ENCODE measurements at regions not wholly inside any gene's neighbourhood (a gene's known extent, or its start where the extent isn't known, plus 50 kb on each side); places are given as distances from the start of the nearest gene placed in this dataset.

DNA sequence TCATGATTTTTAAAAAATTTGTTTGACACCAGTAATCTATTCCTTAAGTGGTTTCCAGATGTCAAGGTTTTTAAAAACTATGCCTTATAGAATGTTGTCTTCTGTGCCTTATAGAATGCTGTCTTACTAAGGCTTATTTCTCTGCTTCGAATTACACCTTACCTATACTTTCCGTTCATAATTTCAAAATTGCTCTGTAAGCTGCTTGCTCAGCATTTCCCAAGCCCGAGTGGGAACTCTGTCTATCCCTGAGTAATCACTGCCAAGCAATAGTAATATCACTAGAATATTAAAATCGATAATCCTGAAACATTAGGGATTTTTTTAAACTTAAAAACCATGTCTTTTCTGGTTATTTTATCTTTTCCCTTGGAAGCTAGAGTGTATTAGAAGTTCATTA lies 376.3 kb downstream of the PIK3R1 start:
- Histone ChIP-seq H3K4me3 (ENCODE audit: control insufficient read depth in 1 of 7, extremely low read depth in 1 of 7, insufficient read depth in 4 of 7, low read depth in 2 of 7, low read length in 6 of 7) (no peak overlapping the region), H3K9me3 (ENCODE audit: control extremely low read depth in 1 of 5, control insufficient read depth in 4 of 5, insufficient read depth in 2 of 5, low read depth in 1 of 5, low read length in 4 of 5) (peaks cover 0 to 3% (median 0%) of the 10 kb centered on the region in 5 experiments), H3K27me3 (replicated peaks in 2 of 5; ENCODE audit: control insufficient read depth in 4 of 5, insufficient read depth in 5 of 5, low read length in 4 of 5) (no peaks in the 10 kb centered on the region), H3K27ac (ENCODE audit: insufficient read depth in 1 of 2, low read depth in 1 of 2, low read length in 2 of 2, poor library complexity in 1 of 2, severe bottlenecking in 2 of 2) (no peak overlapping the region), H3K4me1 (ENCODE audit: control extremely low read depth in 1 of 4, control insufficient read depth in 4 of 4, insufficient read depth in 4 of 4, low read length in 3 of 4) (no peaks in the 10 kb centered on the region), H3K36me3 (ENCODE audit: control insufficient read depth in 4 of 4, insufficient read depth in 4 of 4, low read length in 3 of 4) (no peaks in the 10 kb centered on the region)
- ChIA-PET CTCF (no interaction called here), POLR2A (no interaction called here)
- 100% methylated on average over 3 of the region's 4 CpGs for WGBS (ENCODE audit: insufficient coverage)
- DNase-seq: no peak

DNA sequence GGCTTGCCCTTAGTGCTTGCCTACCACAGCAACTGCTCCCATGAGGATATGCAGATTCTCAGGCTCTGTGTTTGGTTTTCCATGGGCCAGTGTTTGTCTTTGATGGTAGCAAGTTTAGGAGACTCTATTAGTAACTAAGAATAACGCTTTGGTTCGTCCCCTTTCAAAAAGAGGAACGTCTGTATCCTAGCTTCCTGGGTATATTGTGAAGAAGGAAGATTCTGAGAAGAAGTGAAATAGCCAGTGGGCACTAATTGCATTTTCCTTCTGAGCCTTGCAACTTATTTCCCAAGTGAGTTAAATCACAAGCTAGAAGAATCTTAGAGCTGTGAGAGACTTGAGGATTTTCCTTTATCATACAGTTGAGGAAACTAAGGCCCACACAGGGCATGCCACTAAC lies 376.8 kb downstream of the PIK3R1 start:
- H3K27me3 ChIP-seq (replicated peaks in 2 of 5; ENCODE audit: control insufficient read depth in 4 of 5, insufficient read depth in 5 of 5, low read length in 4 of 5): no peaks in the 10 kb centered on the region
- H3K27ac ChIP-seq (ENCODE audit: insufficient read depth in 1 of 2, low read depth in 1 of 2, low read length in 2 of 2, poor library complexity in 1 of 2, severe bottlenecking in 2 of 2): no peak overlapping the region
- 40% methylated on average over 2 of the region's 3 CpGs for WGBS (ENCODE audit: insufficient coverage)
- no peak for DNase-seq
- peaks cover 0 to 3% (median 0%) of the 10 kb centered on the region in 5 experiments for H3K9me3 ChIP-seq (ENCODE audit: control extremely low read depth in 1 of 5, control insufficient read depth in 4 of 5, insufficient read depth in 2 of 5, low read depth in 1 of 5, low read length in 4 of 5)
- H3K36me3 ChIP-seq (ENCODE audit: control insufficient read depth in 4 of 4, insufficient read depth in 4 of 4, low read length in 3 of 4): no peaks in the 10 kb centered on the region
- H3K4me1 ChIP-seq (ENCODE audit: control extremely low read depth in 1 of 4, control insufficient read depth in 4 of 4, insufficient read depth in 4 of 4, low read length in 3 of 4): no peaks in the 10 kb centered on the region
- no peak overlapping the region for H3K4me3 ChIP-seq (ENCODE audit: control insufficient read depth in 1 of 7, extremely low read depth in 1 of 7, insufficient read depth in 4 of 7, low read depth in 2 of 7, low read length in 6 of 7)
- POLR2A ChIA-PET: no interaction called here
- CTCF ChIA-PET: no interaction called here

DNA sequence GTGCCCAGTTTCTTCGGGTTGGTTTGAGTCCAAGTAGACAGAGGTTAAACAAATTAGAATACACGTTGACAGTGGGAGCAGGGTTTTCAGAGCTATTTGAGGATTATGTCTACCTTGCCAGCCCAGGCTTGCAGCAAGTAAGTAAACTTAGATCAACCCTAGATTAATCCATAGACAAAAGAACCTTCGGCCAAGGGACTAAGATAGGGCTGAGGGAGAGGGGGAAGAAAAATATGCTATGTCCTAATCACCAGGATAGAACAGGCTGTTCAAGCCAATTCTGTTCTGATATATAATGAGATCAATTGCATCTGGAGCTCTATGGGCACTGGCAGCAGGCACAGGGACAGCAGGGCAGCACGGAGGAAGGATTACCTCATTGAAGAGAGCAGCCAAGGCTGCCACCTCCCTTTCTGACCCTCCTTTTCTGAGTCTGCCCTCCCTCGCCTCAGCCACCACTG lies 377.7 kb downstream of the PIK3R1 start:
- CTCF ChIA-PET: no interaction called here
- POLR2A ChIA-PET: no interaction called here
- Histone ChIP-seq H3K27ac (ENCODE audit: insufficient read depth in 1 of 2, low read depth in 1 of 2, low read length in 2 of 2, poor library complexity in 1 of 2, severe bottlenecking in 2 of 2) (no peak overlapping the region), H3K4me1 (ENCODE audit: control extremely low read depth in 1 of 4, control insufficient read depth in 4 of 4, insufficient read depth in 4 of 4, low read length in 3 of 4) (no peaks in the 10 kb centered on the region), H3K27me3 (replicated peaks in 2 of 5; ENCODE audit: control insufficient read depth in 4 of 5, insufficient read depth in 5 of 5, low read length in 4 of 5) (no peaks in the 10 kb centered on the region), H3K36me3 (ENCODE audit: control insufficient read depth in 4 of 4, insufficient read depth in 4 of 4, low read length in 3 of 4) (no peaks in the 10 kb centered on the region), H3K9me3 (ENCODE audit: control extremely low read depth in 1 of 5, control insufficient read depth in 4 of 5, insufficient read depth in 2 of 5, low read depth in 1 of 5, low read length in 4 of 5) (peaks cover 0 to 3% (median 0%) of the 10 kb centered on the region in 5 experiments), H3K4me3 (ENCODE audit: control insufficient read depth in 1 of 7, extremely low read depth in 1 of 7, insufficient read depth in 4 of 7, low read depth in 2 of 7, low read length in 6 of 7) (no peak overlapping the region)
- no peak for DNase-seq
- WGBS (ENCODE audit: insufficient coverage): 93% methylated on average over 3 of the region's 5 CpGs

DNA sequence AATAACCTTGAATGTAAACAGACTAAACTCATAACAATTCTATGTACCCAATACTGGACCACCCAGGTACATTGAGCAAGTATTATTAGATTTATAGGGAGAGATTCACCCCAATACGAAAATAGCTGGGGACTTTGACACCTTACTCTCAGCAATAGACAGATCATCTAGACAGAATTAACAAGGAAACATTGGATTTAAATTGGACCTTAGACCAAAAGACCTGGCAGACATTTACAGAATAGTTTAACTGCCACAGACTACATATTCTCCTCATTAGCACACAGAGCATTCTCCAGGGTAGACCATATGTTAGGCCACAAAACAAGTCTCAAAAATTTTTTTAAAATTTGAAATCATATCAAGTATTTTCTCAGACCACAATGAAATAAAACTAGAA lies 397.4 kb downstream of the PIK3R1 start:
- H3K27me3 ChIP-seq (replicated peaks in 2 of 5; ENCODE audit: control insufficient read depth in 4 of 5, insufficient read depth in 5 of 5, low read length in 4 of 5): no peaks in the 10 kb centered on the region
- H3K9me3 ChIP-seq (ENCODE audit: control extremely low read depth in 1 of 5, control insufficient read depth in 4 of 5, insufficient read depth in 2 of 5, low read depth in 1 of 5, low read length in 4 of 5): peaks cover 0 to 28% (median 6%) of the 10 kb centered on the region in 5 experiments
- H3K36me3 ChIP-seq (ENCODE audit: control insufficient read depth in 4 of 4, insufficient read depth in 4 of 4, low read length in 3 of 4): no peaks in the 10 kb centered on the region
- no CpG with 5 or more reads among the region's 1 CpG for WGBS (ENCODE audit: insufficient coverage)
- ChIA-PET CTCF (no interaction called here), POLR2A (no interaction called here)
- H3K27ac ChIP-seq (ENCODE audit: insufficient read depth in 1 of 2, low read depth in 1 of 2, low read length in 2 of 2, poor library complexity in 1 of 2, severe bottlenecking in 2 of 2): no peak overlapping the region
- DNase-seq: no peak
- no peak overlapping the region for H3K4me3 ChIP-seq (ENCODE audit: control insufficient read depth in 1 of 7, extremely low read depth in 1 of 7, insufficient read depth in 4 of 7, low read depth in 2 of 7, low read length in 6 of 7)
- H3K4me1 ChIP-seq (ENCODE audit: control extremely low read depth in 1 of 4, control insufficient read depth in 4 of 4, insufficient read depth in 4 of 4, low read length in 3 of 4): no peaks in the 10 kb centered on the region

DNA sequence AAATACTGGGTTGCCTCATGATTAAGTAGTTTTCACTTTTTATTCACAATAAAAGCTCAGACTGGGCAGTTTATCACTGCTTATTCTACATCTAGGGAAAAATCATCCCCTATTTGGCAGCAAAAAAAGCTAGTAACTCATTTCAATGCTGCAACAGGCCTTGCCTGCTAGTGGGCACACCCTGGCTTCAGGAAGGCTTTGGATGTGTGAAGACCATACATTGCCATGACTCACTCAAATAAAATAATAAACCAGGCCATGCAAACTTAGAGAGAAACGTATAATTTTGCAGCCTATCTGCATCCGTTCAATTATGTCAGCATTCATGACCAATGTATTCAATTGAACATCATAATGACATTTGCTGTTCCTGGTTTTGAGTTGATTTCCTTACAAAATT lies 402.9 kb downstream of the PIK3R1 start:
- 95% methylated on average over 2 of the region's 2 CpGs for WGBS (ENCODE audit: insufficient coverage)
- ChIA-PET CTCF (no interaction called here), POLR2A (no interaction called here)
- Histone ChIP-seq H3K9me3 (ENCODE audit: control extremely low read depth in 1 of 5, control insufficient read depth in 4 of 5, insufficient read depth in 2 of 5, low read depth in 1 of 5, low read length in 4 of 5) (peaks cover 0 to under 1% (median 0%) of the 10 kb centered on the region in 5 experiments), H3K4me3 (ENCODE audit: control insufficient read depth in 1 of 7, extremely low read depth in 1 of 7, insufficient read depth in 4 of 7, low read depth in 2 of 7, low read length in 6 of 7) (no peak overlapping the region), H3K27ac (ENCODE audit: insufficient read depth in 1 of 2, low read depth in 1 of 2, low read length in 2 of 2, poor library complexity in 1 of 2, severe bottlenecking in 2 of 2) (no peak overlapping the region), H3K36me3 (ENCODE audit: control insufficient read depth in 4 of 4, insufficient read depth in 4 of 4, low read length in 3 of 4) (no peaks in the 10 kb centered on the region), H3K27me3 (replicated peaks in 2 of 5; ENCODE audit: control insufficient read depth in 4 of 5, insufficient read depth in 5 of 5, low read length in 4 of 5) (peaks cover 0 to 2% (median 0%) of the 10 kb centered on the region in 5 experiments), H3K4me1 (ENCODE audit: control extremely low read depth in 1 of 4, control insufficient read depth in 4 of 4, insufficient read depth in 4 of 4, low read length in 3 of 4) (no peaks in the 10 kb centered on the region)
- DNase-seq: no peak

DNA sequence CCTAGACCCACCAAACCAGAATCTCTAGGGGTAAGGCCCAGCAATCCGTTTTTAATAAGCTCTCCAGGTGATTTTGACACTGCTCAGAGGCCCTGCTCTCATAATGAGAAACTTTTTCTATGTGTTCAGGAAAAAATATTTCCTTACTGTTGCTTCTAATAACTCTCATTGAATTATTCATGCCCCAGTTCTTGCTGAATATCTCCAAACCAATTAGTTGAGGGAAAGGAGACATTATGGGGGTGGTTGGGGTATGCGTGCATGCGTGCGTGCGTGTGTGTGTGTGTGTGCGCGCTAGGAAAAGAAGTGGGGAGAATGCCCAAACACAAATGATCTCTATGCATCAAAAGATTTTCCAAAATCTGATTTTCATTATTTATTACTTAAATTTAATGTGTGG lies 411.4 kb downstream of the PIK3R1 start:
- H3K27ac ChIP-seq (ENCODE audit: insufficient read depth in 1 of 2, low read depth in 1 of 2, low read length in 2 of 2, poor library complexity in 1 of 2, severe bottlenecking in 2 of 2): no peak overlapping the region
- CTCF ChIA-PET: no interaction called here
- no peaks in the 10 kb centered on the region for H3K4me1 ChIP-seq (ENCODE audit: control extremely low read depth in 1 of 4, control insufficient read depth in 4 of 4, insufficient read depth in 4 of 4, low read length in 3 of 4)
- POLR2A ChIA-PET: no interaction called here
- no peaks in the 10 kb centered on the region for H3K27me3 ChIP-seq (replicated peaks in 2 of 5; ENCODE audit: control insufficient read depth in 4 of 5, insufficient read depth in 5 of 5, low read length in 4 of 5)
- H3K36me3 ChIP-seq (ENCODE audit: control insufficient read depth in 4 of 4, insufficient read depth in 4 of 4, low read length in 3 of 4): no peaks in the 10 kb centered on the region
- H3K4me3 ChIP-seq (ENCODE audit: control insufficient read depth in 1 of 7, extremely low read depth in 1 of 7, insufficient read depth in 4 of 7, low read depth in 2 of 7, low read length in 6 of 7): no peak overlapping the region
- H3K9me3 ChIP-seq (ENCODE audit: control extremely low read depth in 1 of 5, control insufficient read depth in 4 of 5, insufficient read depth in 2 of 5, low read depth in 1 of 5, low read length in 4 of 5): no peaks in the 10 kb centered on the region
- WGBS (ENCODE audit: insufficient coverage): 100% methylated on average over 1 of the region's 7 CpGs
- DNase-seq: no peak

DNA sequence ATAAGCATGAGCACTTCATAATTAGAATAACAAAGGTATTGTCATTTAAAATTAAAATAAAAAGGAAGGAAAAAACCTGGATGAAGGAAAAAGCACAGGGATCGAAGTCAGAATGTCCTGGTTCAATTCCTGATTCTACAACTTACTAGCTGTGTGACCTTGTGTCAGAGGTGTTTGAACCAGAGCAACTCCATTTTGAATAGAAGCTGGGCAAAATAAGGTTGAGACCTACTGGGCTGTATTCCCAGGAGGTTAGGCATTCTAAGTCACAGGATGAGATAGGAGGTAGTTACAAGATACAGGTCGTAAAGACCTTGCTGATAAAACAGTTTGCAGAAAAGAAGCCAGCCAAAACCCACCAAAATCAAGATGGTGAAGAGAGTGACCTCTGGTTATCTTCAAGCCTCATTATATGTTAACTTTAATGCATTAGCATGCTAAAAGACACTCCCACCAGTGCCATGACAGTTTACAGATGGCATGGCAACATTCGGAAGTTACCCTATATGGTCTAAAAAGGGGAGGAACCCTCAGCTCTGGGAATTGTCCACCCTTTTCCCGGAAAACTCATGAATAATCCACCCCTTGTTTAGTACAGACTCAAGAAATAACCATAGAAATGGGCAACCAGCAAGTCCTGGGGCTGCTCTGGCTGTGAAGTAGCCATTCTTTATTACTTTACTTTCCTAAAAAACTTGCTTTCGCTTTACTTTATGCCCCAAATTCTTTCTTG lies 412.7 kb downstream of the PIK3R1 start:
- 93% methylated on average over 3 of the region's 5 CpGs for WGBS (ENCODE audit: insufficient coverage)
- H3K27ac ChIP-seq (ENCODE audit: insufficient read depth in 1 of 2, low read depth in 1 of 2, low read length in 2 of 2, poor library complexity in 1 of 2, severe bottlenecking in 2 of 2): no peak overlapping the region
- no peaks in the 10 kb centered on the region for H3K27me3 ChIP-seq (replicated peaks in 2 of 5; ENCODE audit: control insufficient read depth in 4 of 5, insufficient read depth in 5 of 5, low read length in 4 of 5)
- H3K36me3 ChIP-seq (ENCODE audit: control insufficient read depth in 4 of 4, insufficient read depth in 4 of 4, low read length in 3 of 4): no peaks in the 10 kb centered on the region
- H3K9me3 ChIP-seq (ENCODE audit: control extremely low read depth in 1 of 5, control insufficient read depth in 4 of 5, insufficient read depth in 2 of 5, low read depth in 1 of 5, low read length in 4 of 5): no peaks in the 10 kb centered on the region
- ChIA-PET POLR2A (no interaction called here), CTCF (no interaction called here)
- H3K4me3 ChIP-seq (ENCODE audit: control insufficient read depth in 1 of 7, extremely low read depth in 1 of 7, insufficient read depth in 4 of 7, low read depth in 2 of 7, low read length in 6 of 7): no peak overlapping the region
- DNase-seq: no peak
- no peaks in the 10 kb centered on the region for H3K4me1 ChIP-seq (ENCODE audit: control extremely low read depth in 1 of 4, control insufficient read depth in 4 of 4, insufficient read depth in 4 of 4, low read length in 3 of 4)

Data from common myeloid progenitor, CD34-positive (primary cell).